ENCODE measurements at regions not wholly inside any gene's neighbourhood (a gene's known extent, or its start where the extent isn't known, plus 50 kb on each side); places are given as distances from the start of the nearest gene placed in this dataset.

DNA sequence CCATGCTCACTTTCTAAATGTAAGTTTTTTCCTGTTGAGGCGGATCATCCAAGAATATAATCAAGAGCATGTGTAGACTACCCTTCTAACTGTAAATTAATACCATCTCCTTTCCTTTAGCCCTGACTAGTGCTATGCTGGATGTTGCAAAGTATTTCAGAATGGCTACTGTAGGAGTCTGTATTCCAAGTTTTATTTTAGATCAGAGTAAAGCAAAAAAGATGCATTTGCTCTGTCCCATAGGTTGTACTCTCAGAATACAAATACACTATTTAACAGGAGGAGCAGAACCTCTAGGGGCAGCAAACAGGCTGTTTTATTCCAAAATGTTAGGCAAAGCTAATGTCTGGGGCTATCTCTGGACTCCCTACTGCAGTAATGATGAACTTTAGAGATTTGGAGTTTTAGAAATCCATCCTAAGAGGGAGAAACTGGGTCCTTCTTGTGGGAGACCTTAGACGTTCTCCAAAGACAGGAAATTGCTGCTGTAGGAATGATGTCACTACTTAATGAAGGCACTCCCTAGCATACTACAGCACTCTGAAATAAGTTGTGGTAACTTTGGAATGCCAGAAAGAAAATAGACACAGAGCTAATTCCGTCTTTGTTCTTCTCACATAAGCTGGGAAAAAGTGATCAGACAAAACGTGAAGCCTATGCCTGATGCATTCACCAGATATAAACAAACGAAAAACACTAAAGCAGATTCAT, 392.4 kb upstream of the HS3ST5 start:
- no peak for TF ChIP-seq ZNF670 (CRISPR knock-in tag; IDR thresholded peaks at IDR 0.05; ENCODE audit: borderline replicate concordance)
- TF ChIP-seq, protein P1, sequence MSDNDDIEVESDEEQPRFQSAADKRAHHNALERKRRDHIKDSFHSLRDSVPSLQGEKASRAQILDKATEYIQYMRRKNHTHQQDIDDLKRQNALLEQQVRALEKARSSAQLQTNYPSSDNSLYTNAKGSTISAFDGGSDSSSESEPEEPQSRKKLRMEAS (IDR thresholded peaks at IDR 0.05): no peak
- TF ChIP-seq HNF4A (CRISPR knock-in tag; IDR thresholded peaks at IDR 0.05): no peak
- no peak for TF ChIP-seq MTF2 (CRISPR knock-in tag; IDR thresholded peaks at IDR 0.05; ENCODE audit: borderline replicate concordance)
- TF ChIP-seq, protein P2, sequence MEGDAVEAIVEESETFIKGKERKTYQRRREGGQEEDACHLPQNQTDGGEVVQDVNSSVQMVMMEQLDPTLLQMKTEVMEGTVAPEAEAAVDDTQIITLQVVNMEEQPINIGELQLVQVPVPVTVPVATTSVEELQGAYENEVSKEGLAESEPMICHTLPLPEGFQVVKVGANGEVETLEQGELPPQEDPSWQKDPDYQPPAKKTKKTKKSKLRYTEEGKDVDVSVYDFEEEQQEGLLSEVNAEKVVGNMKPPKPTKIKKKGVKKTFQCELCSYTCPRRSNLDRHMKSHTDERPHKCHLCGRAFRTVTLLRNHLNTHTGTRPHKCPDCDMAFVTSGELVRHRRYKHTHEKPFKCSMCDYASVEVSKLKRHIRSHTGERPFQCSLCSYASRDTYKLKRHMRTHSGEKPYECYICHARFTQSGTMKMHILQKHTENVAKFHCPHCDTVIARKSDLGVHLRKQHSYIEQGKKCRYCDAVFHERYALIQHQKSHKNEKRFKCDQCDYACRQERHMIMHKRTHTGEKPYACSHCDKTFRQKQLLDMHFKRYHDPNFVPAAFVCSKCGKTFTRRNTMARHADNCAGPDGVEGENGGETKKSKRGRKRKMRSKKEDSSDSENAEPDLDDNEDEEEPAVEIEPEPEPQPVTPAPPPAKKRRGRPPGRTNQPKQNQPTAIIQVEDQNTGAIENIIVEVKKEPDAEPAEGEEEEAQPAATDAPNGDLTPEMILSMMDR (CRISPR knock-in tag; IDR thresholded peaks at IDR 0.05): no peak
- no peak for TF ChIP-seq MAFF (IDR thresholded peaks at IDR 0.05; ENCODE audit: low read depth, low read length)

Measured in HepG2 (cell line).